ENCODE measurements at regions not wholly inside any gene's neighbourhood (a gene's known extent, or its start where the extent isn't known, plus 50 kb on each side); places are given as distances from the start of the nearest gene placed in this dataset.

DNA sequence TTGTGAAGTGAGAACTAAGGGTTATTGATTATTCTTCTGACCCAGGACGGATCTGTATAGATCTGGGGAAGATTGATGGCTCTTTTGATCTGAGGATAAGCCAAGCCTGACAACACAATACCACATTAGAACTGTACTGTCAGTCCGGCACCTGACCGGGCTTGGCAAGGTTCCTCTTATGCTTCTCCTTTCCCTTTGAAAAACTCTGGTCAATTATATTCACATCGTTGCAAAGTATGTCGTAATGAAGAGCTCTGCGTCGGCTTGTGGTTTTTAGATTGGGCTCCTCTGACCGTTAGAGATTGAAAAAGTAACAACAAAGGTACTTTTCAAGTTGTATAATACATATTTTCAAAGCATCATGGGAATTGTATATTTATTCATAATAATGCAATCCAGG, 389.8 kb downstream of the NR2F2 start:
- no peaks in the 10 kb centered on the region for H3K9me3 Mint-ChIP-seq (ENCODE audit: unreplicated experiment)
- peaks cover 11% of the 10 kb centered on the region for H3K4me1 Mint-ChIP-seq (ENCODE audit: low read depth, unreplicated experiment)
- H3K4me3 Mint-ChIP-seq (ENCODE audit: unreplicated experiment): no peak overlapping the region
- DNase-seq: no peak
- no peaks in the 10 kb centered on the region for H3K27me3 Mint-ChIP-seq (ENCODE audit: unreplicated experiment)
- TF ChIP-seq, protein P1, sequence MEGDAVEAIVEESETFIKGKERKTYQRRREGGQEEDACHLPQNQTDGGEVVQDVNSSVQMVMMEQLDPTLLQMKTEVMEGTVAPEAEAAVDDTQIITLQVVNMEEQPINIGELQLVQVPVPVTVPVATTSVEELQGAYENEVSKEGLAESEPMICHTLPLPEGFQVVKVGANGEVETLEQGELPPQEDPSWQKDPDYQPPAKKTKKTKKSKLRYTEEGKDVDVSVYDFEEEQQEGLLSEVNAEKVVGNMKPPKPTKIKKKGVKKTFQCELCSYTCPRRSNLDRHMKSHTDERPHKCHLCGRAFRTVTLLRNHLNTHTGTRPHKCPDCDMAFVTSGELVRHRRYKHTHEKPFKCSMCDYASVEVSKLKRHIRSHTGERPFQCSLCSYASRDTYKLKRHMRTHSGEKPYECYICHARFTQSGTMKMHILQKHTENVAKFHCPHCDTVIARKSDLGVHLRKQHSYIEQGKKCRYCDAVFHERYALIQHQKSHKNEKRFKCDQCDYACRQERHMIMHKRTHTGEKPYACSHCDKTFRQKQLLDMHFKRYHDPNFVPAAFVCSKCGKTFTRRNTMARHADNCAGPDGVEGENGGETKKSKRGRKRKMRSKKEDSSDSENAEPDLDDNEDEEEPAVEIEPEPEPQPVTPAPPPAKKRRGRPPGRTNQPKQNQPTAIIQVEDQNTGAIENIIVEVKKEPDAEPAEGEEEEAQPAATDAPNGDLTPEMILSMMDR (IDR thresholded peaks at IDR 0.05; ENCODE audit: partially characterized antibody, unreplicated experiment): no peak
- H3K36me3 Mint-ChIP-seq (ENCODE audit: unreplicated experiment): no peaks in the 10 kb centered on the region
- H3K27ac Mint-ChIP-seq (ENCODE audit: unreplicated experiment): no peak overlapping the region

DNA sequence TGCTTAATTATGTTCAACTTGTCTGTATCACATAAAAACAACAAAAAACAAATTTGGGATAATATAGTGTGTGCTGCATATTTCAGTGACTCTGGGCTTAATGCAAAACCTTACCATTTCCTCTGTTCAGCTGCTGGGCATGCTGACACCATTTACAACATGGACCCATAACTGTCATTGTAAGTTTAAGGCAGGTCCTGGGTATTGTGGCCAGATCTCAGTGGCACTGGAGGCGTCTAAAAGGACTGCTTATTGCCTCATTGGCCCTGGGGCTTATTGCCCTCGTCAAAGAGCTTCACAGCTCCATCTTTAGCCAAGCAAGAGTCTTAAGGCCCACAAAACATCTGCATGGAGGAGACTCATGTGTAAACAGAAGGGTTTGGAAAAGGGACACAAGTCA, 390.2 kb downstream of the NR2F2 start:
- peaks cover 10% of the 10 kb centered on the region for H3K4me1 Mint-ChIP-seq (ENCODE audit: low read depth, unreplicated experiment)
- no peak overlapping the region for H3K4me3 Mint-ChIP-seq (ENCODE audit: unreplicated experiment)
- no peak for DNase-seq
- TF ChIP-seq, protein P1 (IDR thresholded peaks at IDR 0.05; ENCODE audit: partially characterized antibody, unreplicated experiment): no peak
- no peaks in the 10 kb centered on the region for H3K27me3 Mint-ChIP-seq (ENCODE audit: unreplicated experiment)
- no peaks in the 10 kb centered on the region for H3K9me3 Mint-ChIP-seq (ENCODE audit: unreplicated experiment)
- no peak overlapping the region for H3K27ac Mint-ChIP-seq (ENCODE audit: unreplicated experiment)
- H3K36me3 Mint-ChIP-seq (ENCODE audit: unreplicated experiment): no peaks in the 10 kb centered on the region

DNA sequence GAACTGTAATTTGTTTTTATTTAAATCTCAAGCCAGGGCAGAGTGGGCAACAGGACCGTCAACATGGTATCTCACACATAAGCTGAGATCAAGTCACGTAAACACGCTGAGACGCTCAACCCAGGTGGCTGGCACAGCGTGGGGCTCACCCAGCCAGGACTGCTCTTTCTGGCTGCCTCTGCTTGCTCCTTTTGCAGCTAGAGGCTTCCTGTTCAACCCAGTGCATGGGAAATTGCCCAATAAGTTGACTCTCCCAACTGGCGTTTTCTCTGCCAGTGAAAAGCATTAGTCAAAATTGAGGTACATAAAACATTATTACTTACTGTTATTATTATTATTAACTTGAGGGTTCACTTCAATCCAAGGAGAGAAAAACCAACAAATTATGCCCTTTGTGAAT, 398.1 kb downstream of the NR2F2 start:
- H3K27ac Mint-ChIP-seq (ENCODE audit: unreplicated experiment): no peak overlapping the region
- no peaks in the 10 kb centered on the region for H3K36me3 Mint-ChIP-seq (ENCODE audit: unreplicated experiment)
- H3K27me3 Mint-ChIP-seq (ENCODE audit: unreplicated experiment): no peaks in the 10 kb centered on the region
- no peak for DNase-seq
- H3K4me3 Mint-ChIP-seq (ENCODE audit: unreplicated experiment): no peak overlapping the region
- peaks cover 13% of the 10 kb centered on the region for H3K4me1 Mint-ChIP-seq (ENCODE audit: low read depth, unreplicated experiment)
- TF ChIP-seq, protein P1 (IDR thresholded peaks at IDR 0.05; ENCODE audit: partially characterized antibody, unreplicated experiment): no peak
- peaks cover 3% of the 10 kb centered on the region for H3K9me3 Mint-ChIP-seq (ENCODE audit: unreplicated experiment)

- Mint-ChIP-seq H3K4me3 (ENCODE audit: unreplicated experiment) (no peak overlapping the region), H3K4me1 (ENCODE audit: low read depth, unreplicated experiment) (peaks cover 13% of the 10 kb centered on the region), H3K27me3 (ENCODE audit: unreplicated experiment) (no peaks in the 10 kb centered on the region), H3K9me3 (ENCODE audit: unreplicated experiment) (peaks cover 3% of the 10 kb centered on the region), H3K36me3 (ENCODE audit: unreplicated experiment) (no peaks in the 10 kb centered on the region), H3K27ac (ENCODE audit: unreplicated experiment) (no peak overlapping the region)
- no peak for DNase-seq
- TF ChIP-seq, protein P1 (IDR thresholded peaks at IDR 0.05; ENCODE audit: partially characterized antibody, unreplicated experiment): no peak
These were observed 402.2 kb downstream of the NR2F2 start for GRCh38 chr15:96732704-96733103.

- no peaks in the 10 kb centered on the region for H3K27me3 Mint-ChIP-seq (ENCODE audit: unreplicated experiment)
- H3K9me3 Mint-ChIP-seq (ENCODE audit: unreplicated experiment): peaks cover 3% of the 10 kb centered on the region
- no peak overlapping the region for H3K4me3 Mint-ChIP-seq (ENCODE audit: unreplicated experiment)
- no peak for DNase-seq
- no peak overlapping the region for H3K27ac Mint-ChIP-seq (ENCODE audit: unreplicated experiment)
- peaks cover 13% of the 10 kb centered on the region for H3K4me1 Mint-ChIP-seq (ENCODE audit: low read depth, unreplicated experiment)
- no peaks in the 10 kb centered on the region for H3K36me3 Mint-ChIP-seq (ENCODE audit: unreplicated experiment)
- TF ChIP-seq, protein P1 (IDR thresholded peaks at IDR 0.05; ENCODE audit: partially characterized antibody, unreplicated experiment): no peak
These were observed 403.2 kb downstream of the NR2F2 start for GRCh38 chr15:96733721-96734120.

Measured in glutamatergic neuron (in vitro differentiated cells).